ENCODE measurements at regions not wholly inside any gene's neighbourhood (a gene's known extent, or its start where the extent isn't known, plus 50 kb on each side); places are given as distances from the start of the nearest gene placed in this dataset.

GRCh38 chr2:38171208-38171855 lies 95.4 kb upstream of the CYP1B1 start:
- DNase-seq (ENCODE audit: low read depth in 2 of 2), result peak in 1 of 2 experiments; percentile 31

- no peak for DNase-seq (ENCODE audit: low read depth in 2 of 2)
Observed at GRCh38 chr2:38170733-38171132, 94.8 kb upstream of the CYP1B1 start.

GRCh38 chr2:38170067-38170466 lies 94.1 kb upstream of the CYP1B1 start:
- DNase-seq (ENCODE audit: low read depth in 2 of 2), result no peak

DNA sequence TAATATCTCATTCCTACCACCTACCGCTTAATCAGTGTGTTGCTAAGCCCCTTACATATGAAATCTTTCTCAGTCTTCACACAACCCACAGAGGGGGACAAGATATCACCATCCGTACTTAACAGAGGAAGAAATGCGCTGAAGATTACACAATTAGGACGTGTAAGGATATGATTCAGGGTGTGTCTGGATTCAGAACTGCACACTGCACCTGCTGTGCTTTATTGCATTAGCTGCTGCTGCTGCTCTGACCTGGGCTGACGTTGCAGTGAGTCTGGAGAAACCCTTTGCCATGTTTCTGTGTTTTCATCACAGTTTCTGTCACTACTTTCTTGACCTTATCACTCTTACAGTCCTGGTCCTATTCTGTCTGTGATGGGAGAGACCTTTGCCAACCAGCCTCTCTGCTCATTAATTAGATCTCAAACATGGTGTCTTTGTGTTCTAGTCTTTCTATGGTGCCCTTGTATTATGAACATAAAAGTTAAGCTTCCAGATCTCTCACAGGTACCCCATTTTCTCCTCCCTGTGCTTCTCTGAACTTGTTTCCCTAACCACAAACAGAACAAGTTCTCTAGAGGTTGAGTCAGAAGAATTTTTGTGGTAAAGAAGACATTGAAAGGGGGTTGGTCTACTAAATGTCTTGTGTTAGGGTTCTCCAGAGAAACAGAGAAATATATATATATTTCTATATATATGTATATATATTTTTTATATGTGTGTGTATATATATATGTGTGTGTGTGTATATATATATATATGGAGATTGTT lies 92.9 kb upstream of the CYP1B1 start:
- peak in 1 of 2 experiments; percentile 44 for DNase-seq (ENCODE audit: low read depth in 2 of 2)

DNA sequence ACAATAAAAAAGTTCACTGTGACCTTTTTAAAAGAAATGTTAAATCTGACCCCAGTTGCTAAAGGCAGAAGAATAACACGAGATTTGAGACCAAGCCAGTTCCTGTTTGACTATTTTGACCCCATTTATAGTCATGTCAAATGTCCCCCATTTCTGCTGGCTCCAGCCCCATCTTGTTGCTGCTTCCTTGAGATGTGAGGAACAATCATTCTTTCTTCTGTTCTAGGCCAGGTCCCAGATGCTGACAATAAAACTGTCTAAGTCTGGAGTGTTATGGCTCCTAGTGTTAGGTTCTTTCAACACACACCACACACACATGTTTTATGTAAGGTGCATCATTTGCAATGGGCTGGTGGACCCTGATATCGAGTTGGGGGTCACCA lies 92.0 kb upstream of the CYP1B1 start:
- DNase-seq (ENCODE audit: low read depth in 2 of 2), result no peak

- DNase-seq (ENCODE audit: low read depth in 2 of 2), result no peak
Observed at GRCh38 chr2:38165698-38166097, 89.7 kb upstream of the CYP1B1 start.

DNA sequence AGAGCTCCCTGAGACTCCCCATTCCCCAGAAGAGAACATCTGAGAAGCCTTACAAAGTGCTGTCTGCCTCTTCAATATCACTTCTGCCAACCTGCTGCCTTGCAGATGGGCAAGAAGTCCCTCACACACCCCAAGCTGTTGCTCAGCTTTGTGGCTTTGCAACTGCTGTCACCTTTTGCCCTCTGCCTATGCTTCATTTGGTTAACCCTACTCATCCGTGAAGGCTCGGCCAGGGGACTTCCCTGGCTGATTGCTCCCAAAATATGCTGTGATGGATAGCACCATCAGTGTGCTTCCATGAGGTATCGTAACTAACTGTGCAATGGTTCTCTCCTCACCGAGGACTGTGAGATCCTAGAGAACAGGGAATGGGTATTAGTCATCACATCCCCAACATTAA lies 88.9 kb upstream of the CYP1B1 start:
- DNase-seq (ENCODE audit: low read depth in 2 of 2), result no peak

- no peak for DNase-seq (ENCODE audit: low read depth in 2 of 2)
Observed at GRCh38 chr2:38163579-38163978, 87.6 kb upstream of the CYP1B1 start.

DNA sequence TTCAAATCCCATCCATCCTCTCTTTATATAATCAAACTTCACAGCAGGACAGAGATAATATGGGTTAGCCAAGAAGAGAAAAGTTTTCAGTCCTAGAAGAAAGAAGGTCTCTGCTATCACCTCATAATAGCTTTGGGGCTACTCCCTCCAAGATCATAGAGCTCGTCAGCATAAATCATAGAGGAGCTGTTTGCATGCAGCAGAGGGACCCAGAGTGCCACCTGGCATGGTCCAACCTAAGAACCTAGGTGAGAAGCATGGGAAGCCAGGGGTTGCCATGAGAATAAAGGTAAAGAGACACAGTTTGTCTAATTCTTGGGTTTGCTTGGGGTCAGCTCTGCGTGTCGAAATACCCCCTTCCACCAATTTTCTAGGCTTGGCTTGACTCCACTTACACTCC lies 87.1 kb upstream of the CYP1B1 start:
- DNase-seq (ENCODE audit: low read depth in 2 of 2), result no peak

GRCh38 chr2:38160516-38160915 lies 84.6 kb upstream of the CYP1B1 start:
- DNase-seq (ENCODE audit: low read depth in 2 of 2), result no peak

DNA sequence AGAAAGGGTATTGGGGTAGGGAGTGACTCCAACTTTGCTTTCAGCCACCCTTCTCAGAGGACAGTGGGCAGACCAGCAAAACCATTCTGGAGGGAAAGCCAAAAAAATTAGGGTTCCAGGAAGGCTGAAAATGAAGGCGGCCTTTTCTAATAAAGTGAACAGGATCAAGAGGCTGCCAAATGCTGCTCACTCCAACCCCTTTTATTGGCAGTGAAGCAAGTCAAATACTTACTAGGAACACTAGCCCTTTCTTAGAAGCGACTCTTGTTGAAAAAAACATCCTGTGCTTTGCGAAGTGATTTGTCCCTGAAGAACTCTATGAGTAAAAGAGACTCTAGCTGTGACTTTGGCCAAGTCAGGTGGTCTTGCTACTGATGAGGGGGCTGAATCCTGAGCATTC lies 83.6 kb upstream of the CYP1B1 start:
- no peak for DNase-seq (ENCODE audit: low read depth in 2 of 2)

GRCh38 chr2:38159191-38159590 lies 83.2 kb upstream of the CYP1B1 start:
- no peak for DNase-seq (ENCODE audit: low read depth in 2 of 2)

GRCh38 chr2:38158378-38159118 lies 82.6 kb upstream of the CYP1B1 start:
- no peak for DNase-seq (ENCODE audit: low read depth in 2 of 2)

DNA sequence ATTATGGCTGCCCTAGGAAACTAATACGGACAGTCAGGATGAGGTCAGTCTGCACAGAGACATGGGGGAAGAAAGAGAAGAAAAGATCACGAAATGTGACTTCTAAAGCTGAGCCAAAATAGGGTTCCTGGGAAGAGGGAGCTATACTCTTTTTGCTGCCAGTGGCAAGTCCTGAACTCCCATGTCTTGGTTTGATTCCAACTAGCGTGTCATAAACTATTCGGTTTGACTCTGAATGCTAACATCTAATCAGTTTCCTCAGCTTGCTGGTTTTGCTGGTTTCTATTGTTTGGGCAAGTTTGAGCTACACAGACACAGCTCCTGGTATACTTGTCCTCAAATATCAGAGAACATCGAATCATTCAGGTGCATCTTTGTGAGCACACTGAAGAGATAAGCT lies 80.5 kb upstream of the CYP1B1 start:
- DNase-seq (ENCODE audit: low read depth in 2 of 2), result no peak

- DNase-seq (ENCODE audit: low read depth in 2 of 2), result no peak
Observed at GRCh38 chr2:38155015-38155414, 79.1 kb upstream of the CYP1B1 start.

- DNase-seq (ENCODE audit: low read depth in 2 of 2), result no peak
Observed at GRCh38 chr2:38154395-38154794, 78.4 kb upstream of the CYP1B1 start.

DNA sequence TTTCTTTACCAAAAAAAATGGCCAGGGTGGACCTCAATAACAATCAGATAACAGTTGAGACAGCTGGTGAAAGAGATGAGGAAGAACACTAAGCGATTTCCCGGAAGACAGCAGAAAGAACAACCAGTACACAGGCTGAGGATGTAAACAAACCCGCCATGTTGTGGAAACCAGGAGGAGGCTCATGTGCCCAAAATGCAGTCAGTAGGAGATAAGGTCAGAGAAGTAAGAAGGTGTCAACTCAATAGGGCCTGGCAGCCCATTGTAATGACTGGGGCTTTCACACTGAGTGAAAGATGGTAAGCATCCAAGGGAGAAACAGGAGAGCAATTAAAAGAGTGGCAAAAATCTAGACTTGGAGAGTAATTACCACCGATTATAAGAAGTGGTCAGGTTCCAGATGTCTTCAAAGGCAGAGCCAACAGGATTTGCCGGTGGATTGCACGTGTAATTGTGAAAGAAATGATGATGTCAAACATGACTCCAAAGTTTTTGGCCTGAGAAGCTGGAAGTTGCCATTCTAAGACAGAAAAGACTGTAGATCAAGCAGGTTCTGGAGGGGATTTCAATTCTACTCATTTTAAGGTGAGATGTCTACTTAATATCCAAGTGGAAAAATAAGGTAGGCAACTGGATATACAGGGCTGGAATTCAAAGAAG lies 77.7 kb upstream of the CYP1B1 start:
- no peak for DNase-seq (ENCODE audit: low read depth in 2 of 2)

DNA sequence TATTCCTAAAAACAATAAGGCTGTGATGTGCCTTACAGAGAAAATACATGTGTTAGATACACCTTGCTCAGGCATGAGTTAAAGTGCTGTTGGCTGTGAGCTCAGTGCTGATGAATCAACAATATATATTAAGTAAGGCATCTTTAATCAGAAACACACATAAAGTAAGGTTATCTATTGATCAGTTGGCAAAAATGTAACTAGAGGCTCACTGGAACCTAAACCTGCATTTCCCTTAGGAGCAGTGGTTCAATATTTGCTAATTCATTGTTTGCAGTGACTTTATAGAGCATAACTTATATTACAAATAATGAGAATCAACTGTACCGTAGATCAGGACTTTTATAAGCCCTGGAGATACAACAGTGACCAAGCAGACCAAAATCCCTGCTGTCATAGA lies 77.0 kb upstream of the CYP1B1 start:
- DNase-seq (ENCODE audit: low read depth in 2 of 2), result no peak

- DNase-seq (ENCODE audit: low read depth in 2 of 2), result no peak
Observed at GRCh38 chr2:38152035-38152434, 76.1 kb upstream of the CYP1B1 start.

DNA sequence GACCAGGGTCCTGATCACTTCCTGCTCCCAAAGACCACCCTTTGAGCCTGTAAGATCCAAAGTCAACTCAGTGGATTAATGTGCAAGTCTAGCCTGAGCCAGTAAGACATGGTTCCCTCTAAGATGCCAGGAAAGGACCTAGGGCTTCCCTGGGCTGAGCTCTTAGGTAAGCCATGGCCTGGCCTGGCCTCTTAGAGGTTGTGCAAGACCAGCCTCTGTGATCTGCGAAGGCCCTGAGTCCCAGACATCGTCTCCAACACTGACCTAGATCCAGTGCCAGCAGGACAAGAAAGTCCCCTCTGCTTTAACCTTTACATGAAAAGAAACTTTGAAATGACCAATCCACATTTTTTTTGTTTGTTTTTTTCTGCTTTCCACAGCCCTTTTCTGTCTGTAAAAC lies 73.6 kb upstream of the CYP1B1 start:
- DNase-seq (ENCODE audit: low read depth in 2 of 2), result no peak

DNA sequence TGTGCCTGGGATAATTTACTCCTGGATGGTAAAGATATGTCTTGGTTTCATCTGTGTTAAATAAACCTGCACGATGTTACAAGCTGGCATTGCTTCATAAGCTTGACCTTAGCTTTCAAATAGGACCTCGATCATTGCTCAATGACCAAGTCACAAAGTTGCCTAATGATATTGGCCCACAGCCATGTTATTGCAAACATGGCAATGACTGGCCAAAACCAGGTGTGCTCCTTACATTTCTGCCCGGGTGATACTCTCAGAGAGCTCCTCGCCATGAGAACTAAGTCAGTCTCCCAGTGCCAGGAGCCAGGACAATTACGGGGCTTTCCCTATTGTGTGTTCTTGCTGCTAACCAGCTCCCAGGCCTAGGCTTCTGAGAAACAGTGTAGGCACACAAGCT lies 72.5 kb upstream of the CYP1B1 start:
- no peak for DNase-seq (ENCODE audit: low read depth in 2 of 2)

DNA sequence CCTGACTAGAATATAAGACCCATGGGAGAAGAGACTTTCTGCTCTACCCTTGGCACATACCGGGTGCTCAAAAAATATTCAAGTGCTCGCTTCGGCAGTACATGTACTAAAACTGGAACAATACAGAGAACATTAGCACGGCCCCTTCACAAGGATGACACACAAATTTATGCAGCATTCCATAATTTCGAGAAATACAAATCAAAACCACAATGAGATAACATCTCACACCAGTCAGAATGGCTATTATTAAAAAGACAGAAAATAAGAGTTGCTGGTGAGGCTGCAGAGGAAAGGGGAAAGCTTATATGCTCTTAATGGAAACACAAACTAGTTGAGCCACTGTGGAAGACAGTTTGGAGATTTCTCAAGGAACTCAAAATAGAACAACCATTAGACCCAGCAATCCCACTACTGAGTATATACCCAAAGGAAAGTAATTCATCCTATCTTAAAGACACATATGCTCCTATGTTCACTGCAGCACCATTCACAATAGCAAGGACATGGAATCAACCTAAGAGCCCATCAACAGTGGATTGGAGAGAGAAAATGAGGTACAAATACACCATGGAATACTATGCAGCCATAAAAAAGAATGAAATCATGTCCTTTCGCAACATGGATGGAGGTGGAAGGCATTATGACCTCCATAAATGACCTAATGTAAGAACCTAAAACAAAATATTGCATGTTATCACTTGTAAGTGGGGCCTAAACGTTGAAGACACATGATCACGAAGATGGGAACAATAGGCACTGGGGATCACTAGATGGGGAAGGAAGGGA lies 71.6 kb upstream of the CYP1B1 start:
- no peak for DNase-seq (ENCODE audit: low read depth in 2 of 2)
